GM19239 (cell line): ENCODE measurements at regions not wholly inside any gene's neighbourhood (a gene's known extent, or its start where the extent isn't known, plus 50 kb on each side); places are given as distances from the start of the nearest gene placed in this dataset.

Experiments
- DNase-seq: peaks from one replicate; pipeline ENCODE4 v3.0.0; 2011; ENCODE audit warnings: low spot score; ENCODE audit not compliant: insufficient read length
- FAIRE-seq: peaks from 2 replicates; lab custom pipeline; 2011; peaks lifted over from hg19 to GRCh38; lab: Jason Lieb, UNC

GRCh38 chr6:159490298-159490937, 202.6 kb downstream of the SOD2 start:
- DNase-seq: no peak
- no peak for FAIRE-seq

- FAIRE-seq: no peak
- no peak for DNase-seq
Observed at GRCh38 chr6:159487636-159488035, 205.4 kb downstream of the SOD2 start.

- no peak for FAIRE-seq
- DNase-seq: no peak
Observed at GRCh38 chr6:159483259-159483658, 209.8 kb downstream of the SOD2 start.

GRCh38 chr6:159481897-159482296, 211.1 kb downstream of the SOD2 start:
- no peak for FAIRE-seq
- DNase-seq: no peak

- FAIRE-seq: no peak
- DNase-seq: no peak
Observed at GRCh38 chr6:159480471-159480870, 212.6 kb downstream of the SOD2 start.

- no peak for FAIRE-seq
- DNase-seq: no peak
Observed at GRCh38 chr6:159479146-159479545, 213.9 kb downstream of the SOD2 start.

- no peak for DNase-seq
- no peak for FAIRE-seq
Observed at GRCh38 chr6:159473475-159474263, 219.4 kb downstream of the SOD2 start.

- FAIRE-seq: no peak
Observed at GRCh38 chr6:159470397-159470796, 222.6 kb downstream of the SOD2 start.

GRCh38 chr6:159469443-159469842, 223.6 kb downstream of the SOD2 start:
- no peak for DNase-seq
- no peak for FAIRE-seq

More at GRCh38 chr6:159470397-159470796, 222.6 kb downstream of the SOD2 start:
- no peak for DNase-seq

- DNase-seq: no peak
- FAIRE-seq: no peak
Observed at GRCh38 chr6:159468994-159469393, 224.0 kb downstream of the SOD2 start.

GRCh38 chr6:159467473-159468041, 225.5 kb downstream of the SOD2 start:
- no peak for FAIRE-seq
- DNase-seq: no peak

GRCh38 chr6:159466926-159467325, 226.1 kb downstream of the SOD2 start:
- no peak for DNase-seq
- no peak for FAIRE-seq

GRCh38 chr6:159464816-159465215, 228.2 kb downstream of the SOD2 start:
- DNase-seq: no peak
- FAIRE-seq: no peak

GRCh38 chr6:159463119-159463829, 229.8 kb downstream of the SOD2 start:
- DNase-seq (no peak), FAIRE-seq (no peak)

GRCh38 chr6:159462431-159462830, 230.6 kb downstream of the SOD2 start:
- FAIRE-seq: no peak
- DNase-seq: no peak

- FAIRE-seq (no peak), DNase-seq (no peak)
Observed at GRCh38 chr6:159461998-159462397, 231.0 kb downstream of the SOD2 start.

- no peak for FAIRE-seq
Observed at GRCh38 chr6:159461266-159461665, 231.8 kb downstream of the SOD2 start.

GRCh38 chr6:159460476-159460875, 232.6 kb downstream of the SOD2 start:
- FAIRE-seq (no peak), DNase-seq (no peak)

More at GRCh38 chr6:159461266-159461665, 231.8 kb downstream of the SOD2 start:
- DNase-seq: no peak

- DNase-seq: no peak
- no peak for FAIRE-seq
Observed at GRCh38 chr6:159456349-159456748, 236.7 kb downstream of the SOD2 start.

GRCh38 chr6:159455700-159456274, 237.3 kb downstream of the SOD2 start:
- no peak for FAIRE-seq
- DNase-seq: no peak
